Activated CD4-positive, alpha-beta T cell treated with anti-CD3 and anti-CD28 coated beads, Interleukin-2, amount 50 U/mL, for 4 hours (primary cell): ENCODE measurements at regions not wholly inside any gene's neighbourhood (a gene's known extent, or its start where the extent isn't known, plus 50 kb on each side); places are given as distances from the start of the nearest gene placed in this dataset.

Experiments
- DNase-seq, 2 experiments: peaks; one replicate each; pipeline ENCODE4 v3.0.0-alpha.2; 2020

GRCh38 chr11:8800520-8801110, 110.4 kb upstream of the AKIP1 start:
- DNase-seq: no peak

- no peak for DNase-seq
Measured at GRCh38 chr11:8801121-8801520, 109.9 kb upstream of the AKIP1 start.

- no peak for DNase-seq
Measured at GRCh38 chr11:8802251-8802650, 108.7 kb upstream of the AKIP1 start.

DNA sequence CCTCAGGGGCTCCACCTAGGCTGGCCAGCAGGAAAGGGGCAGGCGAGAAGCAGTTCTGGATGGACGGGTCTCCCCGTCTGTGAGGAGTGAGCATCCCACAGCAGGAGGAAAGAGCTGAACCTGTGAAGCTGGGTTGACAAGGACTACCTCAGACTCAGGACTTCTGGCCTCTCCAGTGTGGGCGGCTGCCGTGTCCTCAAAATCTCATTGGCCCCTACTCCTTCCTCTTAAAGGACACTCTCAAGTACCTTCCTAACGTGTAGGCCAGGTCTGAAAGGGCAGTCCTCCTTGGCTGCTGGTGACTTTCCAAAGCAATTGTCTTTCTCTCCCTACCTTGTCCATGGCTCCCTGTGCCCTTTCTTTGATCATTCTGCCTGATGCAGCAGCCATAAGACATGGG, 107.0 kb upstream of the AKIP1 start:
- DNase-seq: no peak

DNA sequence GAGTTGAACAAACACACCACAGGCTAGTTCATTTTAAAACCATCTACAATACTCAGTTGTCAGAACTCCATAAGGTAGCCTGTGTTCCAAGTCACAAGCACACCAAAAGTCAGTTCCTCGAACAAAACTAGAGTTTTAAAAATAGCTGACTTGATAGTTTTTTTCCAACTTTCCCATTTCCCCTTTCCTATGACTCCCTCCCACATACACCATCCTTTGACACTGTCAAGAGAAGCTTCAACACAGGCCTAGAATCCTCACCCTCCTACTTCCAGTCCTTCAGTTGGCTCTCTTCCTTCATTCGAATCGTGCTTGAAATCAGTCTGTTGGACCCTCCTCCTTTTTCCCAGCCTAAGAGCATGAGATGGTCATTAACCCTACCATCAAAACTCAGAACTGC, 105.7 kb upstream of the AKIP1 start:
- no peak for DNase-seq

DNA sequence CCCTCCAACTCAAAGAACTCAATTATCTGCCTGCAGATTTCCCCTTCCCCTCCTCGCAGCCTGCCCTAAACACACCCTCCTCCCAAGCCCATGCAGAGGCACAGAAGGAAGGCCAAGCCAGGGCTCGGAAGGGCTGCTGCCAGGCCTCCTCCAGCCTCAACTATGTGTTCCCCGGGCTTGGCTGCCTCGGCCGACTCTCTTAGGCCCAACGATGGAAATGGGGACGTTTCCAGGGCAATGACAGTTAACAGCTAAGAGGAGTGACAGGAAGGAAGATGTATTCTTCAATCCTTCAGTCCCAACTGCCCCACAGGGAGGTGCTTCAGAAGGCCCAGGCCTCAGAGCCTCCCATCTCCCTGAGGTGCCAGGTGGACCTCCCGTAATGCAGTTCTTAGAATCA, 104.0 kb upstream of the AKIP1 start:
- no peak for DNase-seq

- DNase-seq: no peak
Measured at GRCh38 chr11:8807544-8808225, 103.3 kb upstream of the AKIP1 start.

GRCh38 chr11:8808226-8808585, 102.8 kb upstream of the AKIP1 start:
- DNase-seq: no peak

- no peak for DNase-seq
Measured at GRCh38 chr11:8809241-8809938, 101.6 kb upstream of the AKIP1 start.

- DNase-seq: no peak
Measured at GRCh38 chr11:8809939-8810539, 101.0 kb upstream of the AKIP1 start.

DNA sequence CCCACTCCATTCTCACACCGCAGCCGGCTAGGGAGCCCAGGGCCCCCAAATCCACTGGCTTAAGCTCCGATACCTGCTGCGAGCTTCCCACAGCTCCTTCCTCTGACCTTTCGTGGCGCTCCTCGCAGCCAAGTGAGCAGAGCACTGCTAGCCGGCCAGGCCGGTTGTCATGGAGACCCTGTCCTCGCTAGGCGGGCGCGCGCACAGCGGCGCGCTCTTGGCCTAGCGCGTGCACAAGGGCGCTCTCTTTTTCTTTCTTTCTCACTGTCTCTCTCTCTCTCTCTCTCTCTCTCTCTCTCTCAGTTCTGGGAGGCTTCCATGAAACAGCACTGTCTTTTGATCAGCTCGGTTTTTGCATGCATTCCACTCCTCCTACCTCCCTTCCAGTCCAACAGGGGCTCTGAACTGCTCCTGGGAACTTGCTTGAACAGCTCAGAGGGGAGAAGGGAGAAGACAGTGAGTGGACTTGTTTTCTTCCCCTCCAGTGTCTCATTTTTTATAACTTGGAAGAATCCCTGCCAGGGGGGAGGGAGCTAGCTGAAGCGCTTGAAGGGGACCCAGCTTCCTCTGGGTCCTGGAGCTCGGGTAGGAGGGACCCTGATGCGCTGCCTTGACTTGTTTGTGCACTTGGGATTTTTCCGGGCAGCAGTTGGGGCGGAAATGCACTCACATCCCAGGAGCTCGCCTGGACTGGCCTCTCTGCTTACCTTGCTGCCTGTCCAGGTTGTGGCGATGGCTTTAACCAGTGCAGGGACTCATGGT, 100.3 kb upstream of the AKIP1 start:
- no peak for DNase-seq

GRCh38 chr11:8811571-8811970, 99.4 kb upstream of the AKIP1 start:
- no peak for DNase-seq

GRCh38 chr11:8812438-8812837, 98.6 kb upstream of the AKIP1 start:
- no peak for DNase-seq

- peak; percentile 8 to 9 for DNase-seq
Measured at GRCh38 chr11:8813658-8814057, 97.3 kb upstream of the AKIP1 start.

GRCh38 chr11:8814209-8814922, 96.6 kb upstream of the AKIP1 start:
- no peak for DNase-seq

DNA sequence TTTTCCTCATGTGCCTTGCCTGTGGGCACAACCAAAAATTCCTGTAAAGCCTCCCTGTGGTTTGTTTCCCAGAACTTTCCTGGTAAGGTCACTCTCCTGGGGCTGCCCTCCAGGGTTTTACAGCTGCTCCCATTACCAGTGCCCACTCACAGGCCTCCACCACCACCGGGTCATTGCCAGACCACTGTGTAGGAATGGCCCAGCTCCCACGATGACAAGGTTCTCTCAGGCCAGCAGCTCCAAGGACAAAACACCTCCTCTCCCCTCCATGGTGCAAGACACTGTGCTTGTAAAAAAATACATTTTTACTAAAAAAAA, 96.1 kb upstream of the AKIP1 start:
- no peak for DNase-seq

- no peak for DNase-seq
Measured at GRCh38 chr11:8818421-8818820, 92.6 kb upstream of the AKIP1 start.

DNA sequence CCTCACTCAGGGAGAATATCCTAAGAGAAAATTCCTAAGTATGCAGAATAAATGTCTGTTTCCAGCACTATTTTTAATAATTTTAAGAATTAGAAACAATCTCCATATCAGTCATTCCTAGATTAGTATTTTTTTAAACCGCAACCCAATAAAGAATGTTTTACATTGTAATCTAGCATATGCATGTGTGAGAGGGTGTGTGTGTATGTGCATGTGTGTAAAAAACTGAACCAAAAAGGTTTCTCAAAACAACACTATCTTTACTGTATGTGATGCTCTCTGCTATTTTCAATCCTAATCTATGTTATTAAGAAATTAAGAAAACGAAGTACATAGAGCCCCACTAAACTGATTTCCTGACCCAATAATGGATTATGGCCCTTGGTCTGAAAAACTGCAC, 90.6 kb upstream of the AKIP1 start:
- no peak for DNase-seq

GRCh38 chr11:8822469-8822868, 88.5 kb upstream of the AKIP1 start:
- no peak for DNase-seq

DNA sequence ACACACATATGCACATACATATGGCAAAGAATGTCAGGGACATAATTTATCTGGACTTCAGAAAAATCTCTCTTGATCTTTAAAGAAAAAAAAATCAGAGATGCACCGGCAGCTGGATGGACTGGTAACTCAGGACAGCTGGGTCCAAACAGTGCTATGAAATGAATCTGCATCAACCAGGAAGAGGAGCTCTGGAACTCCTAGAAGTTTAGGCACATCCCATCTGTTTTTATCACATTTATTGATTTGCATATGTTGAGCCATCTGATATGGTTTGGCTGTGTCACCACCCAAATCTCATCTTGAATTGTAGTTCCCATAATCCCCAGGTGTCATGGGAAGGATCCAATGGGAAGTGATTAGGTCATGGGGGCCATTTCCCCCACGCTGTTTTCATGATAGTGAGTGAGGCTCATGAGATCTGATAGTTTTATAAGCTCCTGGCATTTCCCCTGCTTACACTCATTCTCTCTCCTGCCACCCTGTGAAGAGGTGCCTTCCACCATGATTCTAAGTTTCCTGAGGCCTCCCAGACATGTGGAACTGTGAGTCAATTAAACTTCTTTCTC, 87.7 kb upstream of the AKIP1 start:
- DNase-seq: no peak

DNA sequence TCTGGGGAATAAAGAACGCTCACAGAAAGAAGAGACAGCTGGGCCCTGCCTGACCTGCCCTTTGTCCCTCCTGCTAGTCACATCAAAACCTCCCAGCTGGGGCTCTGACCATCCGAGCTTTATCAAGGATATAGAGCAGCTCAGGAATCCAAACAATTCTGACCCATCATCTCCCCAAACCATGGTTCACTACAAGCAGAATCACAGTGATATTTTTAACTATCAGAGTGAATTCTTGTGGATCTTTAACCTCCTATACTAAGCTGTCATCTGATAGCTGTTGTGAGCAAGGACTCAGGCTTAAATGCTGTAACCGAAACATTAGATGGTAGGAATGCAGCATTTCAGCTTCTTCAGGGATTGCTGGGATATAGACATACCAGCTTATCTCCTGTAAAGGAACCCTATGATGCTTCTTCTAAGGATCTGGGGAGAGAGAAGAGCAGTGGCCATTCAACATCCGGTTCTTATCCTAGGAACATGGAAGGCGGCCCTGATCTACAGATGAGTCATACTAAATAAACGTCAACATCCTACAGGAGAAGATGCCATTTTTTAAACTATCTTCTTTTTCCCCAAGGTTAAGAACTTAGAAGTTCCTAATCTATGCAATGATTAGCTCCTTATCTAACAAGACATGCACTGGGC, 84.7 kb upstream of the AKIP1 start:
- DNase-seq: no peak
